Duodenal mucosa (tissue), 2 donors: ENCODE measurements at regions not wholly inside any gene's neighbourhood (a gene's known extent, or its start where the extent isn't known, plus 50 kb on each side); places are given as distances from the start of the nearest gene placed in this dataset.

ENCODE experiments used
- H3K27ac ChIP-seq: one replicate; pipeline ENCODE4 v1.7.0; 2013; ENCODE audit warnings: low read depth, low read length
- H3K27me3 ChIP-seq, 2 donors: one replicate each; pipeline ENCODE4 v1.7.0; 2013; ENCODE audit warnings: low read length in 2 of 2, control low read depth in 1 of 2; ENCODE audit not compliant: insufficient read depth in 2 of 2, control insufficient read depth in 1 of 2
- H3K36me3 ChIP-seq, 2 donors: one replicate each; pipeline ENCODE4 v1.7.0; 2013; ENCODE audit warnings: low read length in 2 of 2, control low read depth in 1 of 2; ENCODE audit not compliant: insufficient read depth in 2 of 2, control insufficient read depth in 1 of 2
- H3K4me1 ChIP-seq, 2 donors: one replicate each; pipeline ENCODE4 v1.7.0; 2013; ENCODE audit warnings: low read length in 2 of 2, control low read depth in 1 of 2; ENCODE audit not compliant: insufficient read depth in 2 of 2, control insufficient read depth in 1 of 2
- H3K4me3 ChIP-seq, 2 donors: one replicate each; pipeline ENCODE4 v1.7.0; 2013; ENCODE audit warnings: low read length in 2 of 2, low read depth in 1 of 2
- H3K9ac ChIP-seq, 2 donors: one replicate each; pipeline ENCODE4 v1.7.0; 2013; ENCODE audit warnings: low read length in 2 of 2, low read depth in 1 of 2
- H3K9me3 ChIP-seq, 2 donors: one replicate each; pipeline ENCODE4 v1.7.0; 2013; ENCODE audit warnings: low read length in 2 of 2, control low read depth in 1 of 2; ENCODE audit not compliant: control insufficient read depth in 1 of 2

GRCh38 chr20:60204601-60205000, 246.4 kb downstream of the CDH26 start:
- Histone ChIP-seq H3K9ac (no peak overlapping the region), H3K36me3 (no peaks in the 10 kb centered on the region), H3K4me3 (no peak overlapping the region), H3K4me1 (no peaks in the 10 kb centered on the region), H3K27ac (no peak overlapping the region), H3K9me3 (no peaks in the 10 kb centered on the region), H3K27me3 (no peaks in the 10 kb centered on the region)

- Histone ChIP-seq H3K27me3 (no peaks in the 10 kb centered on the region), H3K4me3 (no peak overlapping the region), H3K27ac (no peak overlapping the region), H3K36me3 (no peaks in the 10 kb centered on the region), H3K4me1 (no peaks in the 10 kb centered on the region), H3K9me3 (no peaks in the 10 kb centered on the region), H3K9ac (no peak overlapping the region)
Measured at GRCh38 chr20:60206259-60206658, 248.0 kb downstream of the CDH26 start.

- H3K4me1 ChIP-seq: no peaks in the 10 kb centered on the region
- no peak overlapping the region for H3K9ac ChIP-seq
- H3K27ac ChIP-seq: no peak overlapping the region
- H3K4me3 ChIP-seq: no peak overlapping the region
- no peaks in the 10 kb centered on the region for H3K9me3 ChIP-seq
- no peaks in the 10 kb centered on the region for H3K36me3 ChIP-seq
- no peaks in the 10 kb centered on the region for H3K27me3 ChIP-seq
Measured at GRCh38 chr20:60209048-60209447, 250.8 kb downstream of the CDH26 start.

- H3K9ac ChIP-seq: no peak overlapping the region
Measured at GRCh38 chr20:60210779-60211617, 252.8 kb downstream of the CDH26 start.

GRCh38 chr20:60211618-60212463, 253.6 kb downstream of the CDH26 start:
- no peak overlapping the region for H3K9ac ChIP-seq
- no peak overlapping the region for H3K27ac ChIP-seq
- H3K36me3 ChIP-seq: no peaks in the 10 kb centered on the region
- no peaks in the 10 kb centered on the region for H3K27me3 ChIP-seq
- no peak overlapping the region for H3K4me3 ChIP-seq
- no peaks in the 10 kb centered on the region for H3K9me3 ChIP-seq
- no peaks in the 10 kb centered on the region for H3K4me1 ChIP-seq

More at GRCh38 chr20:60210779-60211617, 252.8 kb downstream of the CDH26 start:
- H3K9me3 ChIP-seq: no peaks in the 10 kb centered on the region
- H3K36me3 ChIP-seq: no peaks in the 10 kb centered on the region
- H3K4me3 ChIP-seq: no peak overlapping the region
- H3K27me3 ChIP-seq: no peaks in the 10 kb centered on the region
- H3K27ac ChIP-seq: no peak overlapping the region
- no peaks in the 10 kb centered on the region for H3K4me1 ChIP-seq

- H3K36me3 ChIP-seq: no peaks in the 10 kb centered on the region
- H3K9ac ChIP-seq: no peak overlapping the region
- no peak overlapping the region for H3K27ac ChIP-seq
- no peak overlapping the region for H3K4me3 ChIP-seq
- no peaks in the 10 kb centered on the region for H3K27me3 ChIP-seq
- no peaks in the 10 kb centered on the region for H3K9me3 ChIP-seq
- H3K4me1 ChIP-seq: no peaks in the 10 kb centered on the region
Measured at GRCh38 chr20:60212695-60213094, 254.5 kb downstream of the CDH26 start.

- Histone ChIP-seq H3K9me3 (no peaks in the 10 kb centered on the region), H3K36me3 (no peaks in the 10 kb centered on the region), H3K27ac (no peak overlapping the region), H3K27me3 (no peaks in the 10 kb centered on the region), H3K9ac (no peak overlapping the region), H3K4me1 (no peaks in the 10 kb centered on the region), H3K4me3 (no peak overlapping the region)
Measured at GRCh38 chr20:60213126-60213893, 255.1 kb downstream of the CDH26 start.

- no peak overlapping the region for H3K27ac ChIP-seq
- H3K36me3 ChIP-seq: no peaks in the 10 kb centered on the region
- no peak overlapping the region for H3K4me3 ChIP-seq
- H3K9me3 ChIP-seq: no peaks in the 10 kb centered on the region
- no peaks in the 10 kb centered on the region for H3K27me3 ChIP-seq
- H3K9ac ChIP-seq: no peak overlapping the region
- no peaks in the 10 kb centered on the region for H3K4me1 ChIP-seq
Measured at GRCh38 chr20:60214901-60215815, 256.9 kb downstream of the CDH26 start.
